IMR-90 (cell line): ENCODE measurements at regions not wholly inside any gene's neighbourhood (a gene's known extent, or its start where the extent isn't known, plus 50 kb on each side); places are given as distances from the start of the nearest gene placed in this dataset.

Source experiments
- ATAC-seq: fragments of 200-7000 bp; cut with Tn5 transposase; 2 replicates; pipeline ENCODE4 v1.9.1; 2020; ENCODE audit warnings: low read depth, mild to moderate bottlenecking, moderate library complexity
- BruUV-seq: library from RNA; stranded (reverse); fragments of 400-500 nt; replicated peaks from 2 replicates; lab custom pipeline; 2021; lab: Mats Ljungman, UMichigan
- CTCF ChIA-PET: fragments of 300-600 bp; formaldehyde crosslinking; extraction: SDS; loops from one replicate; lab custom pipeline; 2021; ENCODE audit warnings: antibody characterized with exemption; lab: Yijun Ruan, JAX
- POLR2A ChIA-PET: fragments of 300-600 bp; sonication (Branson Sonifier 250); formaldehyde crosslinking; loops from one replicate; lab custom pipeline; 2022; ENCODE audit warnings: antibody characterized with exemption; ENCODE audit not compliant: unreplicated experiment; lab: Charles Lee
- DNase-seq: peaks from one replicate; pipeline ENCODE4 v3.0.0; 2013
- H2AFZ ChIP-seq: replicated peaks from 2 replicates; pipeline ENCODE3; 2013; ENCODE audit warnings: low read length, mild to moderate bottlenecking; ENCODE audit not compliant: poor library complexity
- H2AK5ac ChIP-seq: 2 replicates; pipeline ENCODE4 v1.6.1; 2013; ENCODE audit warnings: low read depth, low read length, inconsistent platforms
- H2AK9ac ChIP-seq: replicated peaks from 2 replicates; pipeline ENCODE3; 2013; ENCODE audit warnings: mild to moderate bottlenecking, low read depth, low read length, moderate library complexity; ENCODE audit not compliant: poor library complexity
- H2BK120ac ChIP-seq: 2 replicates; pipeline ENCODE4 v1.6.1; 2013; ENCODE audit warnings: low read depth, low read length, inconsistent platforms
- H2BK15ac ChIP-seq: 3 replicates; pipeline ENCODE4 v1.6.1; 2013; ENCODE audit warnings: low read depth, low read length, inconsistent platforms
- H2BK20ac ChIP-seq: 2 replicates; pipeline ENCODE4 v1.6.1; 2013; ENCODE audit warnings: low read depth, mild to moderate bottlenecking, inconsistent platforms, low read length, moderate library complexity
- H2BK5ac ChIP-seq: 2 replicates; pipeline ENCODE4 v1.6.1; 2013; ENCODE audit warnings: mild to moderate bottlenecking, low read depth, low read length, inconsistent platforms; ENCODE audit not compliant: poor library complexity, severe bottlenecking
- H3K14ac ChIP-seq: replicated peaks from 2 replicates; pipeline ENCODE4 v1.6.1; 2013; ENCODE audit warnings: low read depth, low read length, inconsistent platforms
- H3K18ac ChIP-seq: 2 replicates; pipeline ENCODE4 v1.6.1; 2013; ENCODE audit warnings: low read depth, low read length, control low read depth
- H3K23ac ChIP-seq: 2 replicates; pipeline ENCODE4 v1.6.1; 2013; ENCODE audit warnings: low read depth, low read length, inconsistent platforms
- H3K27ac ChIP-seq: 2 replicates; pipeline ENCODE4 v1.5.1; 2013; ENCODE audit warnings: mild to moderate bottlenecking, control low read depth, low read length; ENCODE audit not compliant: insufficient read depth
- H3K27me3 ChIP-seq: 2 replicates; pipeline ENCODE4 v1.6.1; 2013; ENCODE audit warnings: low read length; ENCODE audit not compliant: control insufficient read depth, insufficient read depth
- H3K36me3 ChIP-seq: 2 replicates; pipeline ENCODE4 v1.6.1; 2013; ENCODE audit warnings: low read length, mixed read lengths; ENCODE audit not compliant: control insufficient read depth, insufficient read depth
- H3K4ac ChIP-seq: 2 replicates; pipeline ENCODE4 v1.6.1; 2013; ENCODE audit warnings: low read depth, low read length, inconsistent platforms
- H3K4me1 ChIP-seq: 2 replicates; pipeline ENCODE4 v1.6.1; 2013; ENCODE audit warnings: low read length, mixed read lengths; ENCODE audit not compliant: control insufficient read depth, insufficient read depth
- H3K4me2 ChIP-seq: 2 replicates; pipeline ENCODE4 v1.6.1; 2013; ENCODE audit warnings: low read depth, mild to moderate bottlenecking, control low read depth, low read length, moderate library complexity
- H3K4me3 ChIP-seq: 2 replicates; pipeline ENCODE4 v1.5.1; 2013; ENCODE audit warnings: low read depth, mild to moderate bottlenecking, control low read depth, low read length, moderate library complexity; ENCODE audit not compliant: insufficient read depth
- H3K56ac ChIP-seq: 2 replicates; pipeline ENCODE4 v1.6.1; 2013; ENCODE audit warnings: low read length, inconsistent platforms; ENCODE audit not compliant: insufficient read depth; ENCODE audit errors: extremely low read depth
- H3K79me1 ChIP-seq, 2 experiments: 2 replicates each; pipeline ENCODE4 v1.6.1; 2013; ENCODE audit warnings: low read length in 2 of 2, inconsistent platforms in 1 of 2, low read depth in 1 of 2
- H3K9ac ChIP-seq: 2 replicates; pipeline ENCODE4 v1.6.1; 2013; ENCODE audit warnings: low read depth, low read length, control low read depth
- H3K9me1 ChIP-seq: 2 replicates; pipeline ENCODE4 v1.6.1; 2013; ENCODE audit warnings: low read length, inconsistent platforms; ENCODE audit not compliant: insufficient read depth
- H3K9me3 ChIP-seq: 2 replicates; pipeline ENCODE4 v1.6.1; 2013; ENCODE audit warnings: low read length; ENCODE audit not compliant: control insufficient read depth, insufficient read depth
- H4K20me1 ChIP-seq: 2 replicates; pipeline ENCODE4 v1.6.1; 2013; ENCODE audit warnings: low read length, inconsistent platforms; ENCODE audit not compliant: insufficient read depth
- H4K5ac ChIP-seq: 2 replicates; pipeline ENCODE4 v1.6.1; 2013; ENCODE audit warnings: mild to moderate bottlenecking, low read depth, low read length, control low read depth
- H4K8ac ChIP-seq, 2 experiments: 2 replicates each; pipeline ENCODE4 v1.6.1; 2013; ENCODE audit warnings: low read depth in 2 of 2, low read length in 2 of 2, control low read depth in 1 of 2, inconsistent platforms in 1 of 2
- H4K91ac ChIP-seq: 2 replicates; pipeline ENCODE4 v1.6.1; 2013; ENCODE audit warnings: low read depth, low read length, inconsistent platforms; ENCODE audit not compliant: insufficient read depth
- BHLHE40 ChIP-seq: fragments of 150-350 bp; IDR thresholded peaks from 2 replicates; pipeline ENCODE4 v1.6.1; 2016; ENCODE audit warnings: mild to moderate bottlenecking, low read depth, low read length
- CHD1 ChIP-seq: IDR thresholded peaks from 2 replicates; pipeline ENCODE4 v1.6.1; 2012; ENCODE audit warnings: low read depth, low read length, improper control_type of control experiment
- CTCF ChIP-seq: conservative IDR thresholded peaks from 2 replicates; pipeline ENCODE4 v1.5.1; 2012; ENCODE audit warnings: mild to moderate bottlenecking, low read depth, low read length, improper control_type of control experiment
- FOS ChIP-seq: fragments of 150-350 bp; IDR thresholded peaks from 2 replicates; pipeline ENCODE4 v1.6.1; 2016; ENCODE audit warnings: low read depth, low read length
- MXI1 ChIP-seq: IDR thresholded peaks from 2 replicates; pipeline ENCODE4 v1.6.1; 2012; ENCODE audit warnings: low read depth, mild to moderate bottlenecking, low read length, moderate library complexity, borderline replicate concordance
- NFE2L2 ChIP-seq: fragments of 150-350 bp; IDR thresholded peaks from 2 replicates; pipeline ENCODE4 v1.6.1; 2016; ENCODE audit warnings: low read depth, mild to moderate bottlenecking, low read length
- POLR2A ChIP-seq: IDR thresholded peaks from 2 replicates; pipeline ENCODE4 v1.6.1; 2012; ENCODE audit warnings: mild to moderate bottlenecking, low read depth, low read length
- WGBS, 2 experiments: methylation state at CpG; one replicate each; pipeline versions ENCODE4 v1.1.5 to v1.1.7; 2013; ENCODE audit warnings: missing lambda C conversion rate in 2 of 2; ENCODE audit not compliant: insufficient read length in 1 of 2; ENCODE audit errors: extremely low coverage in 2 of 2; 5-methylcytosine and 5-hydroxymethylcytosine counted together
- dilution Hi-C: fragments of 300-500 bp; cut with HindIII; formaldehyde crosslinking; loops from one replicate; pipeline ENCODE4 v1.14.3; 2018; ENCODE audit warnings: low sequenced_read_pairs; ENCODE audit not compliant: unreplicated experiment
- in situ Hi-C: fragments of 300-500 bp; cut with MboI; formaldehyde crosslinking; loops from 3 replicates; pipeline ENCODE4 v1.14.3; 2019; ENCODE audit warnings: low sequenced_read_pairs, inconsistent platforms, mixed read lengths
- intact Hi-C: fragments of 100-400 bp; cut with micrococcal nuclease; formaldehyde crosslinking; loops from 2 replicates; pipeline ENCODE4 v1.10.0; 2022

GRCh38 chr6:14510038-14510437, 392.5 kb downstream of the CD83 start:
- H3K56ac ChIP-seq, result no peak overlapping the region; the same call in 1 of the 2 replicates
- 80% methylated on average over 1 of the region's 6 CpGs; no CpG with 5 or more reads in 1 of the 2 experiments for WGBS, 2 experiments
- H4K20me1 ChIP-seq, result no peaks in the 10 kb centered on the region
- no peaks in the 10 kb centered on the region for H3K36me3 ChIP-seq
- DNase-seq (no peak), ATAC-seq (no peak)
- no peak overlapping the region for H3K4me3 ChIP-seq
- no peak overlapping the region; the same call in 1 of the 2 replicates for H3K14ac ChIP-seq
- no peak overlapping the region for H2BK5ac ChIP-seq
- no peaks in the 10 kb centered on the region; the same call in 1 of the 2 replicates for H3K9me1 ChIP-seq
- H3K4me1 ChIP-seq, result no peaks in the 10 kb centered on the region
- H4K5ac ChIP-seq, result no peak overlapping the region
- no peak overlapping the region for H3K9ac ChIP-seq
- no peak overlapping the region for H3K23ac ChIP-seq
- no peak overlapping the region for H2BK20ac ChIP-seq
- no peak overlapping the region for H3K18ac ChIP-seq
- H3K4ac ChIP-seq, result no peak overlapping the region
- H2AK9ac ChIP-seq, result no peak overlapping the region
- BruUV-seq, result no TSS peak
- H3K4me2 ChIP-seq, result no peak overlapping the region
- ChIA-PET CTCF (no interaction called here), POLR2A (no interaction called here)
- no peak overlapping the region for H2BK120ac ChIP-seq
- no peak overlapping the region for H2AFZ ChIP-seq
- H3K79me1 ChIP-seq, result no peaks in the 10 kb centered on the region
- H3K27me3 ChIP-seq, result no peaks in the 10 kb centered on the region; the same call in 1 of the 2 replicates
- intact Hi-C loops, result no loop called here
- no peak overlapping the region for H4K91ac ChIP-seq
- dilution Hi-C loops, result no loop called here
- H2AK5ac ChIP-seq, result no peak overlapping the region
- H3K27ac ChIP-seq, result no peak overlapping the region
- no peak overlapping the region for H2BK15ac ChIP-seq
- no peak overlapping the region for H4K8ac ChIP-seq
- no peaks in the 10 kb centered on the region for H3K9me3 ChIP-seq
- in situ Hi-C loops, result no loop called here
- TF ChIP-seq MXI1, result no peak
- no peak for TF ChIP-seq NFE2L2
- TF ChIP-seq BHLHE40, result no peak
- no peak for TF ChIP-seq POLR2A
- TF ChIP-seq CTCF, result peak; percentile 13; the same call in 1 of the 2 replicates
- no peak for TF ChIP-seq FOS
- no peak for TF ChIP-seq CHD1
